ENCODE measurements at regions not wholly inside any gene's neighbourhood (a gene's known extent, or its start where the extent isn't known, plus 50 kb on each side); places are given as distances from the start of the nearest gene placed in this dataset.

- TF ChIP-seq CTCF (IDR thresholded peaks at IDR 0.05): no peak
Observed at GRCh38 chr12:46895726-46896125, 69.9 kb upstream of the SLC38A4 start.

DNA sequence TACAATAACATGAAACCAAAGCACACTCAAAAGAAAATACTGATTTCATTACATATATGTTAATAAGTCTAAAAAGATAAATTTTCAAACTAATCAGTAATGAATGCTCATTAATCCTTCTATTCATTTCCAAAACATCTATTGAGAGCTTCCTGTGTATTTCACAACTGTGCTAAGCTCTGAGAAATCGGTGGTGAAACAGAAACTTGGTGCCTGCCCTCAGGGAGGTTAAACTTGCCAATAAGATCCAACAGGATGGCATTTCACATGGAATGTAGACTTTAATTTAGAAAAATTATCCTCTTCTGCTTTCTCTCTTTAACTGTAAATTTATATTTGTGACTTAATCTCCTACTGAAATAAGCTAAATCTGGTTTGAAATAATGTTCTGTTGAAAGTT is 70.9 kb upstream of the SLC38A4 start:
- TF ChIP-seq CTCF (IDR thresholded peaks at IDR 0.05): no peak

DNA sequence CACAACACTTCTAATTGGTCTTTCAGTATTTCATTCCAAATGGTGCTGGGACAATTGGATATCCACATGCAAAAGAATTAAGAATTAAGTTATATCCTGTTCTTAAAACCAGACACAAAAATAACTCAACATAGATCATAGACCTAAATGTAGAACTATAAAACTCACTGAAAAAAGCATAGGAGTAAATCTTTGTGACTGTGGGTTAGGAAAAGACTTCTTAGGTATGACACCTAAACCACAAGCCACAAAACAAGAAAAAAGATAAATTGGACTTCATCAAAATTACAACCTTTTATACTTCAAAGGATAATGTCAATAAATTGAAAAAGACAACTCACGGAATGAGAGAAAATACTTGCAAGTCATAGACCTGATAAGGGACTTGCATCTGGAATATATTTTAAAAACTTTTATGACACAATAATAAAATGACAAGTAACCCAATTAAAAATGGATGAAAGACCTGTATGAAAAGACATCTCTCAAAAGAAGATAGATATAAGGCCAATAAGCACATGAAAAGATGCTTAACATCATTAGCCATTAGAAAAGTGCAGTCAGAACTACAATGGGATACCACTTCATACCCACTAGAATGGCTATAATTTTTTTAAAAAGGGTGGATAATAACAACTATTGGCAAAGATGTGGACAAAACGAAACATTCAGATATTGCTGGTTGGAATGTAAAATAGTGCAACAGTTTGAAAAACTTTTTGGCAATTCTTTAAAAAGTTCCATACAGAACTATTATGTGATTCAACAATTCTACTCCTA is 72.5 kb upstream of the SLC38A4 start:
- TF ChIP-seq CTCF (IDR thresholded peaks at IDR 0.05): no peak

DNA sequence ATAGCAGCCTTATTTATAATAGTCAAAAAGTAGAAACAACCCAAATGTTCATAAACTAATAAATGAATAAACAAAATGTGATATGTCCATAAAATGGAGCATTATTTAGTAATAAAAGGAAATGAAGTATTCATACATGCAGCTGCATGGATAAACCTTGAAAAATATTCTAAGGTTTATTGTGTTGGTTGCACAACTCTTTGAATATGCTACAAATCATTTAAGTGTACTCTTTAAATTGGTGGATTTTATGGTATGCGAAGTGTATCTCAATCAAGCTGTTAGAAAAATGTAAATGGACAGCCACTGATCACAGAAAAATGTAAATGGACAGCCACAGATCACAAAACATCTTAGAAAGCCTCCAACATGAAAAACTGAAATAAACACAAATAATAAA is 73.2 kb upstream of the SLC38A4 start:
- no peak for TF ChIP-seq CTCF (IDR thresholded peaks at IDR 0.05)

GRCh38 chr12:46900734-46901463 is 75.1 kb upstream of the SLC38A4 start:
- no peak for TF ChIP-seq CTCF (IDR thresholded peaks at IDR 0.05)

DNA sequence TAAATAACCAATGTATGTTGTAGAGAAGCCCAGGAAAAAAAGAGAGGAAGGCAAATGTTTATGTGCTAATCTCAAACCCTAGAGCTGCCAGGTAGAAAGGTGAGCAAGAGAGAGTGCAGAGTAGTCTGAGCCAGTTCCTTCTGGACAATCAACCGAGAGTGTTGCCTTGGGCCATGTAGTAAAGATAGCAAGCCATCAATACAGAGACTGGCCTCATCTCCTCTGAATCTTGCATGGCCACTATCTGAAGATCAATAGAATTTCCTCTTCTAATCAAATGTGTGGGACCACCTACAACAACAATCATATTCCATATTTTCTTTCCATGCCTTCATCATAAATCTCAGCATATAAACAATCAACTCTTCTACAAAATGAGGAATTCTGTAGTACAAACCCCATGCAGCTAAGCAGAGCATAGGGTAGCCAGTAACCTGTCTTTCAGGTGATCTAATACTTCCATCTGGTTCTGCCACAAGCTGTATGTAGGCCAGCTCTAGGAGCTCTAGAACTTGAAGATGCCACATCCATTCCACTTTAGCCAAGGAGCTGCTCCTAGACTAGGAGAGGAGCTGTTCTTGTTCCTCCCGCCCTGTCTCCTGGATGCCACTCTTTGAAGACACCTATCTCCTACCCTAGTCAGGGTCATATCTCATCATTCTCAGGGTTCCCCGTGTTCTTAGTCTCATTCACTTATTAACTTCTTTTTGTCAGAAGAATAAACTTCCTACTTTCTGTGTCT is 75.8 kb upstream of the SLC38A4 start:
- TF ChIP-seq CTCF (IDR thresholded peaks at IDR 0.05): no peak

- TF ChIP-seq CTCF (IDR thresholded peaks at IDR 0.05): no peak
Observed at GRCh38 chr12:46903058-46903457, 77.3 kb upstream of the SLC38A4 start.
